SK-N-SH treated with all-trans-retinoic acid at 6 μM for 48 hours (cell line): ENCODE measurements at regions not wholly inside any gene's neighbourhood (a gene's known extent, or its start where the extent isn't known, plus 50 kb on each side); places are given as distances from the start of the nearest gene placed in this dataset.

Experiments used
- BACH2 ChIP-seq: fragments of 250-450 bp; sonication (Bioruptor Pico); IDR thresholded peaks from 2 replicates; pipeline ENCODE4 v1.9.0; 2021; ENCODE audit warnings: mild to moderate bottlenecking, borderline replicate concordance
- CREB5 ChIP-seq: fragments of 250-450 bp; sonication (Bioruptor Pico); IDR thresholded peaks from 2 replicates; pipeline ENCODE4 v1.5.1; 2020; ENCODE audit warnings: low read depth, mild to moderate bottlenecking, moderate library complexity
- CSDC2 ChIP-seq: fragments of 250-450 bp; sonication (Bioruptor Pico); IDR thresholded peaks from 2 replicates; pipeline ENCODE4 v1.5.0; 2020; ENCODE audit warnings: mild to moderate bottlenecking, moderate library complexity
- GLIS3 ChIP-seq: fragments of 250-450 bp; sonication (Bioruptor Pico); IDR thresholded peaks from 2 replicates; pipeline ENCODE4 v1.5.0; 2020; ENCODE audit warnings: mild to moderate bottlenecking, moderate library complexity
- OSR1 ChIP-seq: fragments of 250-450 bp; sonication (Bioruptor Pico); IDR thresholded peaks from 2 replicates; pipeline ENCODE4 v1.8.0; 2022; ENCODE audit warnings: moderate library complexity, mild to moderate bottlenecking, inconsistent platforms
- PATZ1 ChIP-seq: fragments of 250-450 bp; sonication (Bioruptor Pico); IDR thresholded peaks from 2 replicates; pipeline ENCODE4 v1.8.0; 2020; ENCODE audit warnings: mild to moderate bottlenecking, moderate library complexity, borderline replicate concordance
- RARB ChIP-seq: fragments of 250-450 bp; sonication (Bioruptor Pico); IDR thresholded peaks from 2 replicates; pipeline ENCODE4 v1.8.0; 2021; ENCODE audit warnings: mild to moderate bottlenecking, moderate library complexity
- SNAI2 ChIP-seq: fragments of 250-450 bp; sonication (Bioruptor Pico); IDR thresholded peaks from 2 replicates; pipeline ENCODE4 v1.5.0; 2020; ENCODE audit warnings: mild to moderate bottlenecking, moderate library complexity
- TSHZ2 ChIP-seq: fragments of 250-450 bp; sonication (Bioruptor Pico); IDR thresholded peaks from 2 replicates; pipeline ENCODE4 v1.5.0; 2020; ENCODE audit warnings: mild to moderate bottlenecking, moderate library complexity
- ZFP3 ChIP-seq: fragments of 250-450 bp; sonication (Bioruptor Pico); IDR thresholded peaks from 2 replicates; pipeline ENCODE4 v1.5.0; 2020; ENCODE audit warnings: mild to moderate bottlenecking, moderate library complexity
- ZFP30 ChIP-seq: fragments of 450-650 bp; formaldehyde crosslinking; IDR thresholded peaks from 2 replicates; pipeline ENCODE4 v1.5.0; 2022; ENCODE audit warnings: mild to moderate bottlenecking, moderate library complexity
- ZNF565 ChIP-seq: fragments of 450-650 bp; formaldehyde crosslinking; conservative IDR thresholded peaks from 2 replicates; pipeline ENCODE4 v1.5.0; 2020; ENCODE audit warnings: low read depth, mild to moderate bottlenecking, moderate library complexity
- ZNF70 ChIP-seq: fragments of 450-650 bp; formaldehyde crosslinking; IDR thresholded peaks from 2 replicates; pipeline ENCODE4 v1.5.0; 2020; ENCODE audit warnings: mild to moderate bottlenecking, moderate library complexity

DNA sequence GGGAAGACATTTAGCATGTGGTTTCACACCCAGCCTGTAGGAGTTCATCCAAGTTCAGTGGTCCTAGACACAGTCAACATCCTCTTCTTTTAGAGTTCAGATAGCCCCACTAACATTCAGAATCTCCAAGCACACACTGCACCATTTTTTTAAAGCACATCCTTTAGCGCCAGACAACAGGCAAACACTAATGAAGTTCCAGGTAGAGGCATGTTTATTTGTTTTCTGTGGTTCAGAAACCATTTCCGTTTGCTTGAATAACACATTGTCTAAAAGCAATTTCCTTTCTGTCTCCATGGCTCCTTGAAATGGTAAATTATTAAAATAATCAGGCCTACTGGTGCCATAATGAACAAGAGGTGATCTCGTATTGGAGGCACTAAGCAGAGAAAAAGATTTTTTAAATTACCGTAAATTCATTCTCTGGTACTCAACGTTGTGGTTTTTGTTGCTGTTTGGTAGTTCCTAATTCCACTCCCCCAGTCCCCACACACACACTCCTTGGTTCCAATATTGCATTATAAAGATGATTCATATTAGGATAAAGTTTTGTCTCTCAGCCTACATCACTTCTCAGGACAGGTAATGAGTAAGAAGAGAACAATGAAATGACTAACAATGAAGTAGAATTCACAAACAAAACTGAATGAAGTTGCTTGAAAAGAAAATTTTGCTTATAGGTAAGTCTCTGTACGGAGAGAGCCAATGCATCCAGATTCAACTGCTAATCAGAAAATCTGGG, 153.1 kb downstream of the PCSK1 start:
- TF ChIP-seq BACH2 (CRISPR knock-in tag) (no peak), RARB (CRISPR knock-in tag) (no peak), TSHZ2 (CRISPR knock-in tag) (no peak), CSDC2 (CRISPR knock-in tag) (no peak), ZNF565 (CRISPR knock-in tag) (no peak), GLIS3 (CRISPR knock-in tag) (no peak), OSR1 (CRISPR knock-in tag) (no peak), ZFP3 (no peak), SNAI2 (no peak), CREB5 (CRISPR knock-in tag) (no peak), ZNF70 (CRISPR knock-in tag) (no peak), PATZ1 (CRISPR knock-in tag) (no peak), ZFP30 (no peak)
